ENCODE measurements at regions not wholly inside any gene's neighbourhood (a gene's known extent, or its start where the extent isn't known, plus 50 kb on each side); places are given as distances from the start of the nearest gene placed in this dataset.

GRCh38 chr20:57882451-57883161 lies 172.8 kb upstream of the PMEPA1 start:
- Histone ChIP-seq H3K4me3 (replicated peaks in 1 of 2; ENCODE audit: low read depth in 1 of 2, low read length in 2 of 2) (no peak overlapping the region), H3K27me3 (ENCODE audit: insufficient read depth, low read length) (peaks cover 54% of the 10 kb centered on the region), H3K79me2 (ENCODE audit: insufficient read depth, low read length) (no peaks in the 10 kb centered on the region), H3K27ac (ENCODE audit: low read depth, low read length) (no peak overlapping the region), H3K9me3 (ENCODE audit: control insufficient read depth in 1 of 2, insufficient read depth in 1 of 2, low read depth in 1 of 2, low read length in 2 of 2) (no peaks in the 10 kb centered on the region), H3K9ac (ENCODE audit: low read length) (no peak overlapping the region), H3K9me2 (ENCODE audit: insufficient read depth) (no peaks in the 10 kb centered on the region), H3K36me3 (ENCODE audit: control insufficient read depth in 1 of 2, insufficient read depth in 2 of 2, low read length in 2 of 2) (no peaks in the 10 kb centered on the region), H2AFZ (ENCODE audit: low read depth, low read length, poor library complexity, severe bottlenecking) (no peak overlapping the region), H3K4me1 (ENCODE audit: control insufficient read depth in 1 of 2, insufficient read depth in 2 of 2, low read length in 2 of 2) (no peaks in the 10 kb centered on the region), H4K20me1 (ENCODE audit: insufficient read depth) (no peaks in the 10 kb centered on the region), H3K4me2 (ENCODE audit: low read length) (no peak overlapping the region)
- DNase-seq (ENCODE audit: low read depth, low spot score) (no peak), ATAC-seq (no peak)
- ChIA-PET RAD21 (ENCODE audit: low non-redundant PET in 1 of 2, low total read pairs in 2 of 2, uncharacterized antibody in 2 of 2, unreplicated experiment in 2 of 2) (no interaction called here), CTCF (no interaction called here), POLR2A (no interaction called here)
- intact Hi-C loops (cut with micrococcal nuclease) = no loop called here
- TF ChIP-seq FOSL1 (IDR thresholded peaks at IDR 0.05; ENCODE audit: low read depth) (no peak), SIN3A (IDR thresholded peaks at IDR 0.05; ENCODE audit: low read depth) (no peak), POLR2A (IDR thresholded peaks at IDR 0.05; ENCODE audit: borderline replicate concordance, extremely low read depth, insufficient read depth, insufficient read length) (no peak), POLR2AphosphoS5 (IDR thresholded peaks at IDR 0.05; ENCODE audit: low read depth, low read length) (no peak), EZH2phosphoT487 (IDR thresholded peaks at IDR 0.05; ENCODE audit: borderline replicate concordance) (no peak), ZBTB33 (IDR thresholded peaks at IDR 0.05; ENCODE audit: extremely low read depth, insufficient replicate concordance, low read length) (no peak), REST (IDR thresholded peaks at IDR 0.05; ENCODE audit: low read depth) (no peak), CTCF (IDR thresholded peaks at IDR 0.05 in 2 of 3, conservative IDR thresholded peaks at IDR 0.05 in 1 of 3; ENCODE audit: borderline replicate concordance in 1 of 3, insufficient read depth in 1 of 3, low read depth in 2 of 3, low read length in 2 of 3) (no peak), EZH2 (IDR thresholded peaks at IDR 0.05) (no peak), CBX3 (IDR thresholded peaks at IDR 0.05; ENCODE audit: low read depth) (no peak), SRF (IDR thresholded peaks at IDR 0.05; ENCODE audit: low read depth) (no peak), SP1 (IDR thresholded peaks at IDR 0.05; ENCODE audit: low read depth) (no peak), ZFX (IDR thresholded peaks at IDR 0.05) (no peak), JUND (IDR thresholded peaks at IDR 0.05) (no peak), RAD21 (IDR thresholded peaks at IDR 0.05; ENCODE audit: low read depth) (no peak), YY1 (IDR thresholded peaks at IDR 0.05; ENCODE audit: extremely low read depth, insufficient replicate concordance, low read depth, low read length) (no peak), ELF1 (IDR thresholded peaks at IDR 0.05; ENCODE audit: borderline replicate concordance, low read depth) (no peak), TCF7L2 (IDR thresholded peaks at IDR 0.05; ENCODE audit: borderline replicate concordance, extremely low read depth, insufficient read depth, insufficient read length) (no peak)
- BruUV-seq (replicated peaks) = no TSS peak

All from HCT116 (cell line).